HEK293 (cell line): ENCODE measurements at regions not wholly inside any gene's neighbourhood (a gene's known extent, or its start where the extent isn't known, plus 50 kb on each side); places are given as distances from the start of the nearest gene placed in this dataset.

Experiments used
- CTCF ChIA-PET: fragments of 350-600 bp; formaldehyde crosslinking; extraction: SDS; loops from one replicate; lab custom pipeline; 2021; ENCODE audit warnings: antibody characterized with exemption; lab: Yijun Ruan, JAX
- POLR2A ChIA-PET: fragments of 300-600 bp; formaldehyde crosslinking; extraction: SDS; loops from one replicate; lab custom pipeline; 2020; ENCODE audit warnings: antibody characterized with exemption, inconsistent platforms; lab: Yijun Ruan, JAX
- H3K27ac ChIP-seq: fragments of 200-500 bp; sonication (Bioruptor generic); 2 replicates; pipeline ENCODE4 v1.5.1; 2014; ENCODE audit warnings: low read depth, low read length, control low read depth, inconsistent platforms; ENCODE audit errors: extremely low read depth
- H3K36me3 ChIP-seq, 2 experiments: fragments of 200-500 bp in 1 of 2; sonication (Bioruptor generic) in 1 of 2; 1 replicate in 1 of 2; 2 replicates in 1 of 2; pipeline ENCODE4 v1.5.1; 2014 to 2017; ENCODE audit warnings: inconsistent platforms in 2 of 2, low read length in 2 of 2; ENCODE audit not compliant: control insufficient read depth in 2 of 2, insufficient read depth in 1 of 2
- H3K4me1 ChIP-seq: fragments of 200-500 bp; sonication (Bioruptor generic); 2 replicates; pipeline ENCODE4 v1.5.1; 2014; ENCODE audit warnings: mild to moderate bottlenecking, low read length, inconsistent platforms; ENCODE audit not compliant: control insufficient read depth, insufficient read depth
- H3K4me3 ChIP-seq: 2 replicates; pipeline ENCODE4 v1.5.1; 2011; ENCODE audit warnings: low read depth, mild to moderate bottlenecking, control low read depth, low read length, moderate library complexity
- H3K9me3 ChIP-seq: fragments of 200-500 bp; sonication (Bioruptor generic); 2 replicates; pipeline ENCODE4 v1.5.1; 2014; ENCODE audit warnings: low read depth, low read length, inconsistent platforms; ENCODE audit not compliant: control insufficient read depth, insufficient read depth
- GLIS1 ChIP-seq: fragments of 450-650 bp; formaldehyde crosslinking; IDR thresholded peaks from 2 replicates; pipeline ENCODE4 v1.5.1; 2016; ENCODE audit warnings: missing biosample characterization, missing genetic modification characterization
- GLIS2 ChIP-seq: fragments of 450-650 bp; formaldehyde crosslinking; IDR thresholded peaks from 2 replicates; pipeline ENCODE4 v1.5.1; 2016; ENCODE audit warnings: missing biosample characterization, missing genetic modification characterization
- HOXC10 ChIP-seq: sonication (generic); formaldehyde crosslinking; IDR thresholded peaks from 2 replicates; pipeline ENCODE4 v1.8.1; 2023; ENCODE audit warnings: mild to moderate bottlenecking, missing genetic modification reagents
- SP3 ChIP-seq: fragments of 450-650 bp; formaldehyde crosslinking; IDR thresholded peaks from 2 replicates; pipeline ENCODE4 v1.5.1; 2016; ENCODE audit warnings: missing biosample characterization, missing genetic modification characterization
- ZNF155 ChIP-seq: fragments of 450-650 bp; formaldehyde crosslinking; IDR thresholded peaks from 2 replicates; pipeline ENCODE4 v1.5.1; 2016; ENCODE audit warnings: missing biosample characterization, missing genetic modification characterization
- ZNF23 ChIP-seq: fragments of 450-650 bp; formaldehyde crosslinking; IDR thresholded peaks from 2 replicates; pipeline ENCODE4 v1.5.1; 2016; ENCODE audit warnings: missing biosample characterization, missing genetic modification characterization, borderline replicate concordance
- ZNF76 ChIP-seq: fragments of 450-650 bp; formaldehyde crosslinking; IDR thresholded peaks from 2 replicates; pipeline ENCODE4; 2016; ENCODE audit warnings: low read depth, missing biosample characterization, missing genetic modification characterization, borderline replicate concordance
- TF ChIP-seq, protein P1 (sequence below): fragments of 450-650 bp; formaldehyde crosslinking; IDR thresholded peaks from 2 replicates; pipeline ENCODE4 v1.5.1; 2016; ENCODE audit warnings: missing biosample characterization, missing genetic modification characterization, borderline replicate concordance
- TF ChIP-seq, protein P2 (sequence below): fragments of 450-650 bp; formaldehyde crosslinking; IDR thresholded peaks from 2 replicates; pipeline ENCODE4 v1.5.1; 2016; ENCODE audit warnings: missing biosample characterization, missing genetic modification characterization, low read depth
- TF ChIP-seq, protein P3 (sequence below): fragments of 450-650 bp; formaldehyde crosslinking; IDR thresholded peaks from 2 replicates; pipeline ENCODE4 v1.5.1; 2016; ENCODE audit warnings: missing biosample characterization, missing genetic modification characterization
- TF ChIP-seq, protein P4 (sequence below): fragments of 450-650 bp; formaldehyde crosslinking; IDR thresholded peaks from 2 replicates; pipeline ENCODE4 v1.5.1; 2016; ENCODE audit warnings: missing biosample characterization, missing genetic modification characterization, low read depth

DNA sequence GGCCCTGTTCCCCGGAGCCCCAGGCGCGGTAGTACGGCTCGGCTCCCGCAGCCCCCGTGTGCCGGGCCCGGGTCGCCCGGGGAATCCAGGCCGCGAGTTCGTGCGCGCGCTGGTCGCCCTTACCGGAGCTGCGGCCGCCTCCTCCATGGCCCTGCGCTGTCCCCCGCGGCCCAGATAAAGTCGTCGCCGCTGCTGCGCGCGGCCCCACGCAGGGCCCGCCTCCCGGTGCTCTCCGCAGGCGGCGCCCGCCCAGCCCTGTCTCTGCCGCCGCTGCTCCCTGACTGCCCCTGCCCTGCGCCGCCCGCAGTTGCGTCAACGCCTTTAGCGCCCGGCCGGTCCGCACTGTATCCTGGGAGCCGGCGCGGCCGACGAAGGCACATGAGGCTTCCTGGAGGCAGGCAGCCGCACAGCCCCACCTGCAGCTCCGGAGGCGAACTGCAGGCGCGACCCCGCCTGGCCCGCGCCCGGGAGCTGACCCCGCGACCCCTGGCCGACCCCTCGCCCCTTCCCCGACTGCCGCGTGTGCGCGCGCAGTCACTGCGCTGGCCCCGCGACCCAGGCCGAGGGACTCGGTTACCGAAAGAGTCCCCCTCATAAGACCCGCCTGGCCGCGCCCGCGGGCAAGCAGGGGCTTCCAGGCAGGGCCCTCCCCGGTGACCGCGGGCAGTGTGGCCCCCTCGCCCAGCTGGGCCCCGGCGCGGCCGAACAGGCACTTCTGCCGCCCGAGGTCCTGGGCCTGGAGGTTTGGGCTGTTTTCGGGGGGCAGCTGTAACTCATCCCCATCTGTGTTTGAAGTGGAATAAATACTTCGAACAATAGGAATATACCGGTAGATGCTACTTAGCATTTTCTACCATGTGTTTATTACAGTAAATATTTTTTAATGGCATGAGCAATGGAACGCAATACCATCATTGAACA lies 127.1 kb upstream of the ZNF746 start (continued):
- TF ChIP-seq, protein P1, sequence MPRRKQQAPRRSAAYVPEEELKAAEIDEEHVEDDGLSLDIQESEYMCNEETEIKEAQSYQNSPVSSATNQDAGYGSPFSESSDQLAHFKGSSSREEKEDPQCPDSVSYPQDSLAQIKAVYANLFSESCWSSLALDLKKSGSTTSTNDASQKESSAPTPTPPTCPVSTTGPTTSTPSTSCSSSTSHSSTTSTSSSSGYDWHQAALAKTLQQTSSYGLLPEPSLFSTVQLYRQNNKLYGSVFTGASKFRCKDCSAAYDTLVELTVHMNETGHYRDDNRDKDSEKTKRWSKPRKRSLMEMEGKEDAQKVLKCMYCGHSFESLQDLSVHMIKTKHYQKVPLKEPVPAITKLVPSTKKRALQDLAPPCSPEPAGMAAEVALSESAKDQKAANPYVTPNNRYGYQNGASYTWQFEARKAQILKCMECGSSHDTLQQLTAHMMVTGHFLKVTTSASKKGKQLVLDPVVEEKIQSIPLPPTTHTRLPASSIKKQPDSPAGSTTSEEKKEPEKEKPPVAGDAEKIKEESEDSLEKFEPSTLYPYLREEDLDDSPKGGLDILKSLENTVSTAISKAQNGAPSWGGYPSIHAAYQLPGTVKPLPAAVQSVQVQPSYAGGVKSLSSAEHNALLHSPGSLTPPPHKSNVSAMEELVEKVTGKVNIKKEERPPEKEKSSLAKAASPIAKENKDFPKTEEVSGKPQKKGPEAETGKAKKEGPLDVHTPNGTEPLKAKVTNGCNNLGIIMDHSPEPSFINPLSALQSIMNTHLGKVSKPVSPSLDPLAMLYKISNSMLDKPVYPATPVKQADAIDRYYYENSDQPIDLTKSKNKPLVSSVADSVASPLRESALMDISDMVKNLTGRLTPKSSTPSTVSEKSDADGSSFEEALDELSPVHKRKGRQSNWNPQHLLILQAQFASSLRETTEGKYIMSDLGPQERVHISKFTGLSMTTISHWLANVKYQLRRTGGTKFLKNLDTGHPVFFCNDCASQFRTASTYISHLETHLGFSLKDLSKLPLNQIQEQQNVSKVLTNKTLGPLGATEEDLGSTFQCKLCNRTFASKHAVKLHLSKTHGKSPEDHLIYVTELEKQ (tag by site-specific recombination), result no peak
- TF ChIP-seq GLIS2, result peak; percentile 52
- TF ChIP-seq SP3, result peak; percentile 43

DNA sequence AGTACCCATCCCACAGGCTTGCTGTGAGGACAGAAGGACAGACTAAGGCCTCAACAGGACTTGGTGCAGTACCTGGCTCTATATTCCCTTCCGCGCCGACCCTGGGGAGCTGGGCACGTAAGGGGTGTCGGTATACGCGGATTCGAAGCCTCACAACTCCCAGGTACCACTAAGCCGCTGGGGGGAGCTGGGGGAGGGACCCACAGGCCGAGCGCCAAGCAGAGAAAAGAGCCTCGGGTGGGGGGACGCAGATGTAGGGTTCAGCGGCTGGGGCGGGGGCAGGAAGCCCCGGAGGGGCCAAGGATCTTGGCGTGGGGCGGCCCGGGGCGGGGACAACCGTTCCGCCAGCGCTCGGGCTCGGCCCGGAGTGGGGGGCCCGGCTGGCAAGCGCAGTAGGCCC lies 126.4 kb upstream of the ZNF746 start:
- ChIA-PET POLR2A (interaction anchor here (0.6 to 1.6 kb wide), 9 partner anchors 38 to 428 kb away, joined by 3 to 6 read pairs (median 3); partner anchors contain the start of gene ZNF282), CTCF (interaction anchor here (0.5 to 2.7 kb wide), 6 partner anchors 11 to 226 kb away, joined by 3 to 15 read pairs (median 5); no protein-coding TSS in a partner anchor)
- Histone ChIP-seq H3K9me3 (no peaks in the 10 kb centered on the region), H3K36me3 (peaks cover 7 to 40% of the 10 kb centered on the region in 2 experiments; a peak in 2 of 3 replicates), H3K27ac (peak overlapping the region; percentile 69), H3K4me1 (peaks cover 3% of the 10 kb centered on the region; the same call in 1 of the 2 replicates), H3K4me3 (peak overlapping the region; percentile 60)
- TF ChIP-seq, protein P2, sequence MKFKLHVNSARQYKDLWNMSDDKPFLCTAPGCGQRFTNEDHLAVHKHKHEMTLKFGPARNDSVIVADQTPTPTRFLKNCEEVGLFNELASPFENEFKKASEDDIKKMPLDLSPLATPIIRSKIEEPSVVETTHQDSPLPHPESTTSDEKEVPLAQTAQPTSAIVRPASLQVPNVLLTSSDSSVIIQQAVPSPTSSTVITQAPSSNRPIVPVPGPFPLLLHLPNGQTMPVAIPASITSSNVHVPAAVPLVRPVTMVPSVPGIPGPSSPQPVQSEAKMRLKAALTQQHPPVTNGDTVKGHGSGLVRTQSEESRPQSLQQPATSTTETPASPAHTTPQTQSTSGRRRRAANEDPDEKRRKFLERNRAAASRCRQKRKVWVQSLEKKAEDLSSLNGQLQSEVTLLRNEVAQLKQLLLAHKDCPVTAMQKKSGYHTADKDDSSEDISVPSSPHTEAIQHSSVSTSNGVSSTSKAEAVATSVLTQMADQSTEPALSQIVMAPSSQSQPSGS, result no peak
- peak; percentile 69 for TF ChIP-seq GLIS1 (tag by site-specific recombination)
- TF ChIP-seq HOXC10, result no peak
- TF ChIP-seq ZNF155 (tag by site-specific recombination), result no peak
- TF ChIP-seq ZNF23 (tag by site-specific recombination), result no peak
- peak; percentile 73 for TF ChIP-seq GLIS2
- TF ChIP-seq ZNF76 (tag by site-specific recombination), result peak; percentile 75; the same call in 1 of the 2 replicates
- TF ChIP-seq, protein P3, sequence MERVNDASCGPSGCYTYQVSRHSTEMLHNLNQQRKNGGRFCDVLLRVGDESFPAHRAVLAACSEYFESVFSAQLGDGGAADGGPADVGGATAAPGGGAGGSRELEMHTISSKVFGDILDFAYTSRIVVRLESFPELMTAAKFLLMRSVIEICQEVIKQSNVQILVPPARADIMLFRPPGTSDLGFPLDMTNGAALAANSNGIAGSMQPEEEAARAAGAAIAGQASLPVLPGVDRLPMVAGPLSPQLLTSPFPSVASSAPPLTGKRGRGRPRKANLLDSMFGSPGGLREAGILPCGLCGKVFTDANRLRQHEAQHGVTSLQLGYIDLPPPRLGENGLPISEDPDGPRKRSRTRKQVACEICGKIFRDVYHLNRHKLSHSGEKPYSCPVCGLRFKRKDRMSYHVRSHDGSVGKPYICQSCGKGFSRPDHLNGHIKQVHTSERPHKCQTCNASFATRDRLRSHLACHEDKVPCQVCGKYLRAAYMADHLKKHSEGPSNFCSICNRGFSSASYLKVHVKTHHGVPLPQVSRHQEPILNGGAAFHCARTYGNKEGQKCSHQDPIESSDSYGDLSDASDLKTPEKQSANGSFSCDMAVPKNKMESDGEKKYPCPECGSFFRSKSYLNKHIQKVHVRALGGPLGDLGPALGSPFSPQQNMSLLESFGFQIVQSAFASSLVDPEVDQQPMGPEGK (tag by site-specific recombination), result peak; percentile 6; the same call in 1 of the 2 replicates
- TF ChIP-seq, protein P4, sequence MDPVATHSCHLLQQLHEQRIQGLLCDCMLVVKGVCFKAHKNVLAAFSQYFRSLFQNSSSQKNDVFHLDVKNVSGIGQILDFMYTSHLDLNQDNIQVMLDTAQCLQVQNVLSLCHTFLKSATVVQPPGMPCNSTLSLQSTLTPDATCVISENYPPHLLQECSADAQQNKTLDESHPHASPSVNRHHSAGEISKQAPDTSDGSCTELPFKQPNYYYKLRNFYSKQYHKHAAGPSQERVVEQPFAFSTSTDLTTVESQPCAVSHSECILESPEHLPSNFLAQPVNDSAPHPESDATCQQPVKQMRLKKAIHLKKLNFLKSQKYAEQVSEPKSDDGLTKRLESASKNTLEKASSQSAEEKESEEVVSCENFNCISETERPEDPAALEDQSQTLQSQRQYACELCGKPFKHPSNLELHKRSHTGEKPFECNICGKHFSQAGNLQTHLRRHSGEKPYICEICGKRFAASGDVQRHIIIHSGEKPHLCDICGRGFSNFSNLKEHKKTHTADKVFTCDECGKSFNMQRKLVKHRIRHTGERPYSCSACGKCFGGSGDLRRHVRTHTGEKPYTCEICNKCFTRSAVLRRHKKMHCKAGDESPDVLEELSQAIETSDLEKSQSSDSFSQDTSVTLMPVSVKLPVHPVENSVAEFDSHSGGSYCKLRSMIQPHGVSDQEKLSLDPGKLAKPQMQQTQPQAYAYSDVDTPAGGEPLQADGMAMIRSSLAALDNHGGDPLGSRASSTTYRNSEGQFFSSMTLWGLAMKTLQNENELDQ (tag by site-specific recombination), result no peak
